Liver (tissue), 8 donors: ENCODE measurements at regions not wholly inside any gene's neighbourhood (a gene's known extent, or its start where the extent isn't known, plus 50 kb on each side); places are given as distances from the start of the nearest gene placed in this dataset.

Experiments used
- DNase-seq: peaks from one replicate; pipeline ENCODE4 v3.0.0-alpha.2; 2017; ENCODE audit warnings: low spot score
- H3K27ac ChIP-seq, 2 donors: one replicate each; pipeline ENCODE4 v1.7.0; 2013; ENCODE audit warnings: inconsistent platforms in 2 of 2, low read length in 2 of 2, control low read depth in 1 of 2, low read depth in 1 of 2, mild to moderate bottlenecking in 1 of 2
- H3K27me3 ChIP-seq, 4 donors: one replicate each; pipeline versions ENCODE4 v1.6.1 to v1.7.0; 2013; ENCODE audit warnings: low read length in 3 of 4, inconsistent platforms in 1 of 4, mild to moderate bottlenecking in 1 of 4, moderate library complexity in 1 of 4; ENCODE audit not compliant: control insufficient read depth in 4 of 4, insufficient read depth in 4 of 4
- H3K36me3 ChIP-seq, 4 donors: one replicate each; pipeline versions ENCODE4 v1.6.1 to v1.7.0; 2013; ENCODE audit warnings: low read length in 3 of 4, mild to moderate bottlenecking in 3 of 4, low read depth in 1 of 4, moderate library complexity in 1 of 4; ENCODE audit not compliant: control insufficient read depth in 4 of 4, insufficient read depth in 3 of 4
- H3K4me1 ChIP-seq, 4 donors: one replicate each; pipeline versions ENCODE4 v1.6.1 to v1.7.0; 2013; ENCODE audit warnings: low read length in 3 of 4, mild to moderate bottlenecking in 3 of 4, moderate library complexity in 1 of 4; ENCODE audit not compliant: control insufficient read depth in 4 of 4, insufficient read depth in 4 of 4
- H3K4me3 ChIP-seq, 3 donors: one replicate each; pipeline versions ENCODE4 v1.6.1 to v1.7.0; 2013; ENCODE audit warnings: low read length in 3 of 3, control low read depth in 1 of 3, low read depth in 1 of 3, mild to moderate bottlenecking in 1 of 3
- H3K9ac ChIP-seq, 2 donors: one replicate each; pipeline ENCODE4 v1.7.0; 2013; ENCODE audit warnings: low read length in 2 of 2, mild to moderate bottlenecking in 2 of 2, moderate library complexity in 2 of 2, control low read depth in 1 of 2, low read depth in 1 of 2
- H3K9me3 ChIP-seq, 4 donors: one replicate each; pipeline versions ENCODE4 v1.6.1 to v1.7.0; 2013; ENCODE audit warnings: low read length in 3 of 4; ENCODE audit not compliant: control insufficient read depth in 4 of 4
- ATF3 ChIP-seq: IDR thresholded peaks from 2 replicates; pipeline ENCODE4 v1.6.1; 2016; ENCODE audit warnings: antibody characterized with exemption
- CTCF ChIP-seq: fragments of 150-350 bp; IDR thresholded peaks from 2 replicates; pipeline ENCODE4 v1.5.1; 2017; ENCODE audit warnings: improper control_type of control experiment, low read depth, low read length; ENCODE audit not compliant: missing input control
- EGR1 ChIP-seq, 2 donors: IDR thresholded peaks; 2 replicates each; pipeline ENCODE4 v1.6.1; 2016 to 2018; ENCODE audit warnings: antibody characterized with exemption in 2 of 2, low read depth in 2 of 2
- FOXA1 ChIP-seq: IDR thresholded peaks from 2 replicates; pipeline ENCODE4 v1.6.1; 2016; ENCODE audit warnings: antibody characterized with exemption
- FOXA2 ChIP-seq: IDR thresholded peaks from 2 replicates; pipeline ENCODE4 v1.6.1; 2016; ENCODE audit warnings: antibody characterized with exemption
- GABPA ChIP-seq, 2 donors: IDR thresholded peaks in 1 of 2; conservative IDR thresholded peaks in 1 of 2; 2 replicates each; pipeline ENCODE4 v1.6.1; 2016; ENCODE audit warnings: antibody characterized with exemption in 2 of 2, mild to moderate bottlenecking in 1 of 2, moderate library complexity in 1 of 2
- HNF4A ChIP-seq, 2 donors: conservative IDR thresholded peaks; 2 replicates each; pipeline ENCODE4 v1.6.1; 2016; ENCODE audit warnings: antibody characterized with exemption in 2 of 2, mild to moderate bottlenecking in 2 of 2
- HNF4G ChIP-seq: IDR thresholded peaks from 2 replicates; pipeline ENCODE4 v1.6.1; 2016; ENCODE audit warnings: antibody characterized with exemption
- JUND ChIP-seq, 2 donors: IDR thresholded peaks; 2 replicates each; pipeline ENCODE4 v1.6.1; 2016; ENCODE audit warnings: antibody characterized with exemption in 2 of 2
- MAX ChIP-seq: IDR thresholded peaks from 2 replicates; pipeline ENCODE4 v1.6.1; 2016; ENCODE audit warnings: antibody characterized with exemption
- NR2F2 ChIP-seq: IDR thresholded peaks from 2 replicates; pipeline ENCODE4 v1.6.1; 2016; ENCODE audit warnings: antibody characterized with exemption
- RAD21 ChIP-seq, 2 donors: IDR thresholded peaks; 2 replicates each; pipeline ENCODE4 v1.6.1; 2016; ENCODE audit warnings: antibody characterized with exemption in 2 of 2, mild to moderate bottlenecking in 2 of 2
- REST ChIP-seq: IDR thresholded peaks from 2 replicates; pipeline ENCODE4 v1.6.1; 2016; ENCODE audit warnings: antibody characterized with exemption, mild to moderate bottlenecking
- RXRA ChIP-seq, 2 donors: IDR thresholded peaks; 2 replicates each; pipeline ENCODE4 v1.6.1; 2017 to 2018; ENCODE audit warnings: antibody characterized with exemption in 2 of 2, mild to moderate bottlenecking in 1 of 2
- SP1 ChIP-seq: IDR thresholded peaks from 2 replicates; pipeline ENCODE4 v1.6.1; 2018; ENCODE audit warnings: antibody characterized with exemption, mild to moderate bottlenecking
- TAF1 ChIP-seq: conservative IDR thresholded peaks from 2 replicates; pipeline ENCODE4 v1.6.1; 2016; ENCODE audit warnings: antibody characterized with exemption, mild to moderate bottlenecking
- YY1 ChIP-seq: IDR thresholded peaks from 2 replicates; pipeline ENCODE4 v1.6.1; 2016; ENCODE audit warnings: antibody characterized with exemption, mild to moderate bottlenecking
- WGBS: extraction: QIAGEN DNeasy Blood & Tissue Kit; methylation state at CpG from one replicate; pipeline ENCODE4 v1.1.7; 2013; 5-methylcytosine and 5-hydroxymethylcytosine counted together
- TF ChIP-seq, protein P1 (sequence below): IDR thresholded peaks from 2 replicates; pipeline ENCODE4 v1.6.1; 2016; ENCODE audit warnings: antibody characterized with exemption
- donor health status: healthy.
- donor health status: healthy.
- donor health status: healthy.
- donor health status: healthy.
- donor health status: healthy.

GRCh38 chr13:103948426-103948825 lies 882.2 kb upstream of the SLC10A2 start:
- H3K4me1 ChIP-seq = no peaks in the 10 kb centered on the region
- WGBS = 74% methylated on average over 6 of the region's 6 CpGs
- no peaks in the 10 kb centered on the region for H3K27me3 ChIP-seq
- H3K36me3 ChIP-seq = no peaks in the 10 kb centered on the region
- no peak for DNase-seq
- H3K4me3 ChIP-seq = no peak overlapping the region
- no peak overlapping the region for H3K27ac ChIP-seq
- no peak for TF ChIP-seq REST
- TF ChIP-seq YY1 = no peak
- TF ChIP-seq JUND (IDR thresholded peaks at IDR 0.05) = no peak
- TF ChIP-seq TAF1 = no peak
- TF ChIP-seq RAD21 (IDR thresholded peaks at IDR 0.05) = no peak
- no peak for TF ChIP-seq HNF4A (conservative IDR thresholded peaks at IDR 0.05)
- TF ChIP-seq SP1 = no peak
- TF ChIP-seq NR2F2 = no peak
- TF ChIP-seq FOXA2 = no peak
- TF ChIP-seq RXRA (IDR thresholded peaks at IDR 0.05) = no peak
- no peak for TF ChIP-seq MAX
- TF ChIP-seq GABPA (IDR thresholded peaks at IDR 0.05 in 1 of 2, conservative IDR thresholded peaks at IDR 0.05 in 1 of 2) = no peak
- TF ChIP-seq ATF3 = no peak
- no peak for TF ChIP-seq EGR1 (IDR thresholded peaks at IDR 0.05; ENCODE audit: low read depth in 2 of 2)
- TF ChIP-seq, protein P1, sequence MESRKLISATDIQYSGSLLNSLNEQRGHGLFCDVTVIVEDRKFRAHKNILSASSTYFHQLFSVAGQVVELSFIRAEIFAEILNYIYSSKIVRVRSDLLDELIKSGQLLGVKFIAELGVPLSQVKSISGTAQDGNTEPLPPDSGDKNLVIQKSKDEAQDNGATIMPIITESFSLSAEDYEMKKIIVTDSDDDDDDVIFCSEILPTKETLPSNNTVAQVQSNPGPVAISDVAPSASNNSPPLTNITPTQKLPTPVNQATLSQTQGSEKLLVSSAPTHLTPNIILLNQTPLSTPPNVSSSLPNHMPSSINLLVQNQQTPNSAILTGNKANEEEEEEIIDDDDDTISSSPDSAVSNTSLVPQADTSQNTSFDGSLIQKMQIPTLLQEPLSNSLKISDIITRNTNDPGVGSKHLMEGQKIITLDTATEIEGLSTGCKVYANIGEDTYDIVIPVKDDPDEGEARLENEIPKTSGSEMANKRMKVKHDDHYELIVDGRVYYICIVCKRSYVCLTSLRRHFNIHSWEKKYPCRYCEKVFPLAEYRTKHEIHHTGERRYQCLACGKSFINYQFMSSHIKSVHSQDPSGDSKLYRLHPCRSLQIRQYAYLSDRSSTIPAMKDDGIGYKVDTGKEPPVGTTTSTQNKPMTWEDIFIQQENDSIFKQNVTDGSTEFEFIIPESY = no peak
- no peak for TF ChIP-seq FOXA1
- H3K9me3 ChIP-seq = no peaks in the 10 kb centered on the region
- no peak overlapping the region for H3K9ac ChIP-seq

- Histone ChIP-seq H3K9ac (no peak overlapping the region), H3K27me3 (no peaks in the 10 kb centered on the region), H3K36me3 (no peaks in the 10 kb centered on the region), H3K4me1 (no peaks in the 10 kb centered on the region), H3K4me3 (no peak overlapping the region), H3K9me3 (no peaks in the 10 kb centered on the region), H3K27ac (no peak overlapping the region)
- no peak for DNase-seq
- TF ChIP-seq CTCF = no peak
- TF ChIP-seq ATF3 = no peak
- TF ChIP-seq TAF1 = no peak
- no peak for TF ChIP-seq SP1
- TF ChIP-seq HNF4A (conservative IDR thresholded peaks at IDR 0.05) = no peak
- TF ChIP-seq REST = no peak
- TF ChIP-seq FOXA1 = no peak
- TF ChIP-seq FOXA2 = no peak
- no peak for TF ChIP-seq RAD21 (IDR thresholded peaks at IDR 0.05)
- no peak for TF ChIP-seq GABPA (IDR thresholded peaks at IDR 0.05 in 1 of 2, conservative IDR thresholded peaks at IDR 0.05 in 1 of 2)
- no peak for TF ChIP-seq NR2F2
- no peak for TF ChIP-seq HNF4G
- TF ChIP-seq YY1 = no peak
- no peak for TF ChIP-seq EGR1 (IDR thresholded peaks at IDR 0.05; ENCODE audit: low read depth in 2 of 2)
- no peak for TF ChIP-seq JUND (IDR thresholded peaks at IDR 0.05)
- no peak for TF ChIP-seq MAX
Measured at GRCh38 chr13:103945836-103946235, 879.6 kb upstream of the SLC10A2 start.
